ENCODE measurements at regions not wholly inside any gene's neighbourhood (a gene's known extent, or its start where the extent isn't known, plus 50 kb on each side); places are given as distances from the start of the nearest gene placed in this dataset.

GRCh38 chr10:1869861-1870260 is 132.5 kb upstream of the ADARB2 start:
- no peak overlapping the region for H3K27ac ChIP-seq (ENCODE audit: low read depth)
- DNase-seq (ENCODE audit: low spot score) (no peak), ATAC-seq (no peak)
- H3K4me1 ChIP-seq (ENCODE audit: insufficient read depth), result no peaks in the 10 kb centered on the region
- no peaks in the 10 kb centered on the region for H4K20me1 ChIP-seq (replicated peaks; ENCODE audit: insufficient read depth)
- no peak overlapping the region for H3K4me3 ChIP-seq
- H3K4me3 Mint-ChIP-seq, result no peak overlapping the region
- no peak overlapping the region for H3K4me2 ChIP-seq
- peaks cover 6% of the 10 kb centered on the region for H3K9me3 Mint-ChIP-seq
- no peaks in the 10 kb centered on the region for H3K79me2 ChIP-seq (replicated peaks; ENCODE audit: insufficient read depth)
- TF ChIP-seq EZH2phosphoT487 (IDR thresholded peaks at IDR 0.05; ENCODE audit: unreplicated experiment) (no peak), ZNF114 (CRISPR knock-in tag; IDR thresholded peaks at IDR 0.05) (no peak)
- TF ChIP-seq, protein P1, sequence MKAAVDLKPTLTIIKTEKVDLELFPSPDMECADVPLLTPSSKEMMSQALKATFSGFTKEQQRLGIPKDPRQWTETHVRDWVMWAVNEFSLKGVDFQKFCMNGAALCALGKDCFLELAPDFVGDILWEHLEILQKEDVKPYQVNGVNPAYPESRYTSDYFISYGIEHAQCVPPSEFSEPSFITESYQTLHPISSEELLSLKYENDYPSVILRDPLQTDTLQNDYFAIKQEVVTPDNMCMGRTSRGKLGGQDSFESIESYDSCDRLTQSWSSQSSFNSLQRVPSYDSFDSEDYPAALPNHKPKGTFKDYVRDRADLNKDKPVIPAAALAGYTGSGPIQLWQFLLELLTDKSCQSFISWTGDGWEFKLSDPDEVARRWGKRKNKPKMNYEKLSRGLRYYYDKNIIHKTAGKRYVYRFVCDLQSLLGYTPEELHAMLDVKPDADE (IDR thresholded peaks at IDR 0.05), result no peak
- H3K9me2 ChIP-seq (ENCODE audit: insufficient read depth), result peaks cover 2% of the 10 kb centered on the region; the same call in 1 of the 2 replicates
- no peak overlapping the region for H2AFZ ChIP-seq
- H3K27me3 ChIP-seq (ENCODE audit: insufficient read depth), result no peaks in the 10 kb centered on the region
- no peaks in the 10 kb centered on the region for H3K36me3 ChIP-seq (ENCODE audit: insufficient read depth)
- peaks cover 4% of the 10 kb centered on the region; the same call in 2 of the 3 replicates for H3K36me3 Mint-ChIP-seq (ENCODE audit: low read depth)
- no peak overlapping the region for H3K27ac Mint-ChIP-seq
- no peaks in the 10 kb centered on the region for H3F3A ChIP-seq (replicated peaks; ENCODE audit: low read depth)
- H3K4me1 Mint-ChIP-seq, result no peaks in the 10 kb centered on the region
- H3K27me3 Mint-ChIP-seq (ENCODE audit: insufficient read depth, low read depth, poor library complexity), result peaks cover 6% of the 10 kb centered on the region

GRCh38 chr10:1860351-1860750 is 123.0 kb upstream of the ADARB2 start:
- H4K20me1 ChIP-seq (replicated peaks; ENCODE audit: insufficient read depth), result no peaks in the 10 kb centered on the region
- H3K79me2 ChIP-seq (replicated peaks; ENCODE audit: insufficient read depth), result no peaks in the 10 kb centered on the region
- H3K27me3 ChIP-seq (ENCODE audit: insufficient read depth), result no peaks in the 10 kb centered on the region
- H3K9me2 ChIP-seq (ENCODE audit: insufficient read depth), result 0 out of 2 replicates have a peak, but pooled peaks cover 3% of the 10 kb centered on the region
- H3K4me1 Mint-ChIP-seq, result no peaks in the 10 kb centered on the region
- H3K9me3 Mint-ChIP-seq, result peaks cover 19% of the 10 kb centered on the region
- ATAC-seq (no peak), DNase-seq (ENCODE audit: low spot score) (no peak)
- no peak overlapping the region for H3K4me2 ChIP-seq
- H3K36me3 ChIP-seq (ENCODE audit: insufficient read depth), result no peaks in the 10 kb centered on the region
- H2AFZ ChIP-seq, result no peak overlapping the region
- no peak overlapping the region for H3K4me3 Mint-ChIP-seq
- H3K36me3 Mint-ChIP-seq (ENCODE audit: low read depth), result peaks cover 17% of the 10 kb centered on the region; the same call in 2 of the 3 replicates
- H3K4me3 ChIP-seq, result no peak overlapping the region
- no peaks in the 10 kb centered on the region for H3F3A ChIP-seq (replicated peaks; ENCODE audit: low read depth)
- H3K27ac Mint-ChIP-seq, result no peak overlapping the region
- TF ChIP-seq POLR2AphosphoS5 (IDR thresholded peaks at IDR 0.05; ENCODE audit: low read depth) (no peak), JUNB (IDR thresholded peaks at IDR 0.05; ENCODE audit: unreplicated experiment) (no peak), ZNF114 (CRISPR knock-in tag; IDR thresholded peaks at IDR 0.05) (no peak), ZNF462 (CRISPR knock-in tag; IDR thresholded peaks at IDR 0.05) (no peak), CREB1 (CRISPR knock-in tag; IDR thresholded peaks at IDR 0.05; ENCODE audit: low read depth) (no peak)
- H3K27me3 Mint-ChIP-seq (ENCODE audit: insufficient read depth, low read depth, poor library complexity), result peaks cover 8% of the 10 kb centered on the region
- H3K4me1 ChIP-seq (ENCODE audit: insufficient read depth), result no peaks in the 10 kb centered on the region
- H3K27ac ChIP-seq (ENCODE audit: low read depth), result no peak overlapping the region
